ENCODE measurements at regions not wholly inside any gene's neighbourhood (a gene's known extent, or its start where the extent isn't known, plus 50 kb on each side); places are given as distances from the start of the nearest gene placed in this dataset.

DNA sequence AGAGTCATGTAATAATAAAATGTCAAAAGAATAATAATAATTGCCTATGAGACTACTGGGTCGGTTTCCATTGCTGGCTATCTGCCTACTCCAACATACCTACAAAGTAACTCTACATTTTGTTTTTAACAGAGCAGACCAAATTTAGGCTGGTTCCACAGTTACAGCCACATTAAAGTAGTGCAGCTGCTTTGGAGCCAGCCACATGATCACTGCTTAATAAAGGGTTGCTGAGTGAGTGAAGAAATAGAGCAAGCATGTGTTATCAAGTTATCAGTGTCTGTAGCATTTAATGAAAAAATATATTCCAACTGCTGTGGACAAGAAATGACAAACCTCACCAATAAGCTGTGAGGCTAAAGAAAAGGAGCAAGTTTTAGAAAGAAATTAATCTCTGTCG, 782.3 kb downstream of the PCDH18 start:
- ATAC-seq (no peak), FAIRE-seq (no peak), DNase-seq (ENCODE audit: low read depth, low spot score) (no peak)
- POLR2A ChIA-PET: interaction anchor here (0.5 kb wide), 1 partner anchor 72 kb away, joined by 3 read pairs; no protein-coding TSS in a partner anchor
- H3K27ac ChIP-seq (ENCODE audit: control insufficient read depth, insufficient read depth): no peak overlapping the region
- H3K4me2 ChIP-seq (ENCODE audit: control insufficient read depth, insufficient read depth): no peak overlapping the region
- no peaks in the 10 kb centered on the region for H4K20me1 ChIP-seq (ENCODE audit: control insufficient read depth, insufficient read depth)
- CTCF ChIA-PET: no interaction called here
- TF ChIP-seq, protein P1, sequence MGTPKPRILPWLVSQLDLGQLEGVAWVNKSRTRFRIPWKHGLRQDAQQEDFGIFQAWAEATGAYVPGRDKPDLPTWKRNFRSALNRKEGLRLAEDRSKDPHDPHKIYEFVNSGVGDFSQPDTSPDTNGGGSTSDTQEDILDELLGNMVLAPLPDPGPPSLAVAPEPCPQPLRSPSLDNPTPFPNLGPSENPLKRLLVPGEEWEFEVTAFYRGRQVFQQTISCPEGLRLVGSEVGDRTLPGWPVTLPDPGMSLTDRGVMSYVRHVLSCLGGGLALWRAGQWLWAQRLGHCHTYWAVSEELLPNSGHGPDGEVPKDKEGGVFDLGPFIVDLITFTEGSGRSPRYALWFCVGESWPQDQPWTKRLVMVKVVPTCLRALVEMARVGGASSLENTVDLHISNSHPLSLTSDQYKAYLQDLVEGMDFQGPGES (IDR thresholded peaks at IDR 0.05): no peak
- TF ChIP-seq, protein P2, sequence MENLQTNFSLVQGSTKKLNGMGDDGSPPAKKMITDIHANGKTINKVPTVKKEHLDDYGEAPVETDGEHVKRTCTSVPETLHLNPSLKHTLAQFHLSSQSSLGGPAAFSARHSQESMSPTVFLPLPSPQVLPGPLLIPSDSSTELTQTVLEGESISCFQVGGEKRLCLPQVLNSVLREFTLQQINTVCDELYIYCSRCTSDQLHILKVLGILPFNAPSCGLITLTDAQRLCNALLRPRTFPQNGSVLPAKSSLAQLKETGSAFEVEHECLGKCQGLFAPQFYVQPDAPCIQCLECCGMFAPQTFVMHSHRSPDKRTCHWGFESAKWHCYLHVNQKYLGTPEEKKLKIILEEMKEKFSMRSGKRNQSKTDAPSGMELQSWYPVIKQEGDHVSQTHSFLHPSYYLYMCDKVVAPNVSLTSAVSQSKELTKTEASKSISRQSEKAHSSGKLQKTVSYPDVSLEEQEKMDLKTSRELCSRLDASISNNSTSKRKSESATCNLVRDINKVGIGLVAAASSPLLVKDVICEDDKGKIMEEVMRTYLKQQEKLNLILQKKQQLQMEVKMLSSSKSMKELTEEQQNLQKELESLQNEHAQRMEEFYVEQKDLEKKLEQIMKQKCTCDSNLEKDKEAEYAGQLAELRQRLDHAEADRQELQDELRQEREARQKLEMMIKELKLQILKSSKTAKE (IDR thresholded peaks at IDR 0.05; ENCODE audit: low read depth, poor library complexity, severe bottlenecking): no peak
- no peak for TF ChIP-seq RCOR1 (conservative IDR thresholded peaks at IDR 0.05; ENCODE audit: low read depth, low read length)
- BruUV-seq (replicated peaks): no TSS peak
- no peak overlapping the region for H3K9ac ChIP-seq (ENCODE audit: control insufficient read depth, insufficient read depth, low read length)
- H2AFZ ChIP-seq (ENCODE audit: control insufficient read depth, low read depth, low read length): no peak overlapping the region
- in situ Hi-C loops (cut with MboI) (no loop called here), intact Hi-C loops (cut with micrococcal nuclease; ENCODE audit: unreplicated experiment) (no loop called here)
- H3K4me1 ChIP-seq (ENCODE audit: control insufficient read depth, insufficient read depth, low read length): no peaks in the 10 kb centered on the region
- RAD21 ChIA-PET (ENCODE audit: unreplicated experiment): no interaction called here
- no peaks in the 10 kb centered on the region for H3K9me3 ChIP-seq (replicated peaks; ENCODE audit: control insufficient read depth, insufficient read depth, low read length)
- WGBS (ENCODE audit: insufficient coverage, insufficient replicate concordance, low lambda C conversion rate, missing lambda C conversion rate): 20% methylated on average over 2 of the region's 2 CpGs
- H3K79me2 ChIP-seq (ENCODE audit: control insufficient read depth, insufficient read depth, low read length): no peaks in the 10 kb centered on the region
- SMC1A ChIA-PET (ENCODE audit: uncharacterized antibody, unreplicated experiment): interaction anchor here (1.0 to 2.9 kb wide), 3 partner anchors 9 to 36 kb away, joined by 3 to 6 read pairs (median 3); no protein-coding TSS in a partner anchor
- no peak overlapping the region for H3K4me3 ChIP-seq
- H3K36me3 ChIP-seq (ENCODE audit: control insufficient read depth in 2 of 2, insufficient read depth in 2 of 2, low read length in 1 of 2): no peaks in the 10 kb centered on the region
- no peaks in the 10 kb centered on the region for H3K27me3 ChIP-seq (replicated peaks in 1 of 2; ENCODE audit: control insufficient read depth in 2 of 2, insufficient read depth in 2 of 2, low read length in 1 of 2)

DNA sequence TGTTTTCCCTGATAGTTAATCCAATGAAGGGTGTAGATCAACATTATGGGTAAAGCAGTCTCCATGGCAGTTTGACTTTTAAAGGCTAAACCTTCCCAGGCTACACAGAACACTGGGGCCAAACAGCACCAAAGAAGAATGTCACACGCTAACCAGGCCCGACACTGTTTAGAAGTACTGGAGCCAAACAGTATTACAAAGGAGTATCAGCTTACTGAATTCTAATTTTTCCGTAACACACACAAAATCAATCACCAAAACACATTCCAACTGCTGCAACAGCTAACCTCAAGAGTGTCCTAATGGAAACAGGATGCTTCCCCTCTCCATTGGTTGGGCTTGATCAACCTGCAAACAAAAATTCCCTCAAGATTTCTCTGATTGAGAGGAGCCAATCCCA, 783.5 kb downstream of the PCDH18 start:
- Histone ChIP-seq H3K27ac (ENCODE audit: control insufficient read depth, insufficient read depth) (no peak overlapping the region), H3K9me3 (replicated peaks; ENCODE audit: control insufficient read depth, insufficient read depth, low read length) (no peaks in the 10 kb centered on the region), H3K36me3 (ENCODE audit: control insufficient read depth in 2 of 2, insufficient read depth in 2 of 2, low read length in 1 of 2) (no peaks in the 10 kb centered on the region), H3K9ac (ENCODE audit: control insufficient read depth, insufficient read depth, low read length) (no peak overlapping the region), H3K79me2 (ENCODE audit: control insufficient read depth, insufficient read depth, low read length) (no peaks in the 10 kb centered on the region), H3K27me3 (replicated peaks in 1 of 2; ENCODE audit: control insufficient read depth in 2 of 2, insufficient read depth in 2 of 2, low read length in 1 of 2) (no peaks in the 10 kb centered on the region), H3K4me3 (no peak overlapping the region), H4K20me1 (ENCODE audit: control insufficient read depth, insufficient read depth) (no peaks in the 10 kb centered on the region), H3K4me2 (ENCODE audit: control insufficient read depth, insufficient read depth) (no peak overlapping the region), H2AFZ (ENCODE audit: control insufficient read depth, low read depth, low read length) (no peak overlapping the region; the same call in 1 of the 2 replicates), H3K4me1 (ENCODE audit: control insufficient read depth, insufficient read depth, low read length) (no peaks in the 10 kb centered on the region)
- intact Hi-C loops (cut with micrococcal nuclease; ENCODE audit: unreplicated experiment): no loop called here
- FAIRE-seq: no peak
- ChIA-PET POLR2A (no interaction called here), RAD21 (ENCODE audit: unreplicated experiment) (no interaction called here), SMC1A (ENCODE audit: uncharacterized antibody, unreplicated experiment) (interaction anchor here (0.6 to 1.3 kb wide), 3 partner anchors 13 to 38 kb away, joined by 3 to 4 read pairs (median 3); no protein-coding TSS in a partner anchor), CTCF (no interaction called here)
- DNase-seq (ENCODE audit: low read depth, low spot score): no peak
- no TSS peak for BruUV-seq (replicated peaks)
- in situ Hi-C loops (cut with MboI): no loop called here
- ATAC-seq: no peak
- 60% methylated on average over 3 of the region's 3 CpGs for WGBS (ENCODE audit: insufficient coverage, insufficient replicate concordance, low lambda C conversion rate, missing lambda C conversion rate)
- no peak for TF ChIP-seq NR2F1 (conservative IDR thresholded peaks at IDR 0.05)
- no peak for TF ChIP-seq RAD51 (IDR thresholded peaks at IDR 0.05)
- no peak for TF ChIP-seq STAT3 (IDR thresholded peaks at IDR 0.05; ENCODE audit: low read depth, low read length)
- TF ChIP-seq, protein P3, sequence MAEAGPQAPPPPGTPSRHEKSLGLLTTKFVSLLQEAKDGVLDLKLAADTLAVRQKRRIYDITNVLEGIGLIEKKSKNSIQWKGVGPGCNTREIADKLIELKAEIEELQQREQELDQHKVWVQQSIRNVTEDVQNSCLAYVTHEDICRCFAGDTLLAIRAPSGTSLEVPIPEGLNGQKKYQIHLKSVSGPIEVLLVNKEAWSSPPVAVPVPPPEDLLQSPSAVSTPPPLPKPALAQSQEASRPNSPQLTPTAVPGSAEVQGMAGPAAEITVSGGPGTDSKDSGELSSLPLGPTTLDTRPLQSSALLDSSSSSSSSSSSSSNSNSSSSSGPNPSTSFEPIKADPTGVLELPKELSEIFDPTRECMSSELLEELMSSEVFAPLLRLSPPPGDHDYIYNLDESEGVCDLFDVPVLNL (IDR thresholded peaks at IDR 0.05; ENCODE audit: low read depth, low read length): no peak
- no peak for TF ChIP-seq MTA3 (IDR thresholded peaks at IDR 0.05; ENCODE audit: borderline replicate concordance, low read length)
- no peak for TF ChIP-seq MXI1 (IDR thresholded peaks at IDR 0.05; ENCODE audit: low read depth, low read length)
- no peak for TF ChIP-seq HDAC2 (IDR thresholded peaks at IDR 0.05)
- TF ChIP-seq CHD1 (IDR thresholded peaks at IDR 0.05; ENCODE audit: low read depth, low read length): no peak
- no peak for TF ChIP-seq TCF7 (IDR thresholded peaks at IDR 0.05; ENCODE audit: borderline replicate concordance)
- TF ChIP-seq DPF2 (IDR thresholded peaks at IDR 0.05): no peak
- TF ChIP-seq CHD4 (IDR thresholded peaks at IDR 0.05): no peak
- TF ChIP-seq RFX5 (IDR thresholded peaks at IDR 0.05; ENCODE audit: low read depth, low read length): no peak
- TF ChIP-seq RCOR1 (conservative IDR thresholded peaks at IDR 0.05; ENCODE audit: low read depth, low read length): no peak
- no peak for TF ChIP-seq PAX5 (IDR thresholded peaks at IDR 0.05; ENCODE audit: borderline replicate concordance, low read depth, low read length)
- no peak for TF ChIP-seq ZNF384 (IDR thresholded peaks at IDR 0.05; ENCODE audit: borderline replicate concordance, low read depth, low read length)
